RPMI8226 (cell line): ENCODE measurements at regions not wholly inside any gene's neighbourhood (a gene's known extent, or its start where the extent isn't known, plus 50 kb on each side); places are given as distances from the start of the nearest gene placed in this dataset.
A peak's percentile ranks its signal among the peaks of the same experiment; 100 is the strongest.
"Not testable (repeated sequence)": the region's sequence is repeated elsewhere in the genome, so short reads cannot be mapped to it uniquely, and the experiment has no call there.

Source experiments
- DNase-seq: peaks from one replicate; pipeline ENCODE4 v3.0.0-alpha.2; 2015

GRCh38 chr7:110432061-110432553 is 658.8 kb upstream of the LRRN3 start:
- no peak for DNase-seq

- not testable (repeated sequence) for DNase-seq
Measured at GRCh38 chr7:110438926-110439325, 652.0 kb upstream of the LRRN3 start.

GRCh38 chr7:110442381-110442837 is 648.5 kb upstream of the LRRN3 start:
- DNase-seq: peak; percentile 63

- DNase-seq: no peak
Measured at GRCh38 chr7:110446658-110447057, 644.3 kb upstream of the LRRN3 start.

- peak; percentile 20 for DNase-seq
Measured at GRCh38 chr7:110448918-110449317, 642.0 kb upstream of the LRRN3 start.

- DNase-seq: peak; percentile 49
Measured at GRCh38 chr7:110454713-110455112, 636.2 kb upstream of the LRRN3 start.

GRCh38 chr7:110461621-110462020 is 629.3 kb upstream of the LRRN3 start:
- DNase-seq: no peak

- DNase-seq: no peak
Measured at GRCh38 chr7:110470420-110470819, 620.5 kb upstream of the LRRN3 start.

- not testable (repeated sequence) for DNase-seq
Measured at GRCh38 chr7:110472419-110472818, 618.5 kb upstream of the LRRN3 start.

- no peak for DNase-seq
Measured at GRCh38 chr7:110480964-110481363, 610.0 kb upstream of the LRRN3 start.

GRCh38 chr7:110483553-110483952 is 607.4 kb upstream of the LRRN3 start:
- DNase-seq: no peak

GRCh38 chr7:110484356-110484755 is 606.6 kb upstream of the LRRN3 start:
- no peak for DNase-seq

GRCh38 chr7:110486549-110486948 is 604.4 kb upstream of the LRRN3 start:
- DNase-seq: no peak

- peak; percentile 37 for DNase-seq
Measured at GRCh38 chr7:110502888-110503465, 588.0 kb upstream of the LRRN3 start.

GRCh38 chr7:110507369-110507768 is 583.6 kb upstream of the LRRN3 start:
- no peak for DNase-seq

GRCh38 chr7:110507832-110508231 is 583.1 kb upstream of the LRRN3 start:
- DNase-seq: no peak

GRCh38 chr7:110514975-110515551 is 575.9 kb upstream of the LRRN3 start:
- not testable (repeated sequence) for DNase-seq

- no peak for DNase-seq
Measured at GRCh38 chr7:110519851-110520250, 571.1 kb upstream of the LRRN3 start.

GRCh38 chr7:110521357-110521911 is 569.5 kb upstream of the LRRN3 start:
- no peak for DNase-seq

GRCh38 chr7:110522061-110522760 is 568.7 kb upstream of the LRRN3 start:
- peak; percentile 86 for DNase-seq

GRCh38 chr7:110522761-110523200 is 568.1 kb upstream of the LRRN3 start:
- peak; percentile 56 for DNase-seq

GRCh38 chr7:110529175-110529574 is 561.8 kb upstream of the LRRN3 start:
- no peak for DNase-seq

GRCh38 chr7:110531186-110531585 is 559.7 kb upstream of the LRRN3 start:
- DNase-seq: no peak
